HG03571 (cell line): ENCODE measurements at regions not wholly inside any gene's neighbourhood (a gene's known extent, or its start where the extent isn't known, plus 50 kb on each side); places are given as distances from the start of the nearest gene placed in this dataset.

Source experiments
- ATAC-seq: cut with Tn5 transposase; IDR thresholded peaks from one replicate; pipeline ENCODE4 v1.9.1; 2021; ENCODE audit not compliant: unreplicated experiment

GRCh38 chr12:100675432-100675831 lies 101.9 kb downstream of the GAS2L3 start:
- no peak for ATAC-seq

GRCh38 chr12:100681074-100681473 lies 107.6 kb downstream of the GAS2L3 start:
- ATAC-seq = no peak

- ATAC-seq = no peak
Measured at GRCh38 chr12:100682178-100682577, 108.7 kb downstream of the GAS2L3 start.

- no peak for ATAC-seq
Measured at GRCh38 chr12:100687686-100688085, 106.9 kb upstream of the ANO4 start.

- no peak for ATAC-seq
Measured at GRCh38 chr12:100688451-100688864, 106.1 kb upstream of the ANO4 start.

GRCh38 chr12:100692502-100692901 lies 102.1 kb upstream of the ANO4 start:
- ATAC-seq = no peak

GRCh38 chr12:100698518-100698917 lies 96.1 kb upstream of the ANO4 start:
- no peak for ATAC-seq

GRCh38 chr12:100699209-100699608 lies 95.4 kb upstream of the ANO4 start:
- ATAC-seq = peak; percentile 86

- no peak for ATAC-seq
Measured at GRCh38 chr12:100703337-100703736, 91.2 kb upstream of the ANO4 start.

GRCh38 chr12:100703868-100704267 lies 90.7 kb upstream of the ANO4 start:
- ATAC-seq = no peak

GRCh38 chr12:100706033-100706432 lies 88.5 kb upstream of the ANO4 start:
- no peak for ATAC-seq

GRCh38 chr12:100708591-100708990 lies 86.0 kb upstream of the ANO4 start:
- no peak for ATAC-seq

GRCh38 chr12:100715976-100716944 lies 78.3 kb upstream of the ANO4 start:
- no peak for ATAC-seq

- ATAC-seq = no peak
Measured at GRCh38 chr12:100716945-100717732, 77.4 kb upstream of the ANO4 start.

GRCh38 chr12:100717733-100718067 lies 76.9 kb upstream of the ANO4 start:
- ATAC-seq = no peak

GRCh38 chr12:100718187-100718586 lies 76.4 kb upstream of the ANO4 start:
- no peak for ATAC-seq

- ATAC-seq = peak; percentile 47
Measured at GRCh38 chr12:100720016-100720654, 74.4 kb upstream of the ANO4 start.

GRCh38 chr12:100721169-100721568 lies 73.4 kb upstream of the ANO4 start:
- ATAC-seq = no peak

- ATAC-seq = no peak
Measured at GRCh38 chr12:100724071-100724470, 70.5 kb upstream of the ANO4 start.

GRCh38 chr12:100733817-100734593 lies 60.6 kb upstream of the ANO4 start:
- peak; percentile 63 for ATAC-seq

GRCh38 chr12:100737168-100737567 lies 57.4 kb upstream of the ANO4 start:
- ATAC-seq = no peak
